ENCODE measurements at regions not wholly inside any gene's neighbourhood (a gene's known extent, or its start where the extent isn't known, plus 50 kb on each side); places are given as distances from the start of the nearest gene placed in this dataset.

GRCh38 chr6:166806962-166807757 is 149.2 kb downstream of the RNASET2 start:
- TF ChIP-seq, protein P1, sequence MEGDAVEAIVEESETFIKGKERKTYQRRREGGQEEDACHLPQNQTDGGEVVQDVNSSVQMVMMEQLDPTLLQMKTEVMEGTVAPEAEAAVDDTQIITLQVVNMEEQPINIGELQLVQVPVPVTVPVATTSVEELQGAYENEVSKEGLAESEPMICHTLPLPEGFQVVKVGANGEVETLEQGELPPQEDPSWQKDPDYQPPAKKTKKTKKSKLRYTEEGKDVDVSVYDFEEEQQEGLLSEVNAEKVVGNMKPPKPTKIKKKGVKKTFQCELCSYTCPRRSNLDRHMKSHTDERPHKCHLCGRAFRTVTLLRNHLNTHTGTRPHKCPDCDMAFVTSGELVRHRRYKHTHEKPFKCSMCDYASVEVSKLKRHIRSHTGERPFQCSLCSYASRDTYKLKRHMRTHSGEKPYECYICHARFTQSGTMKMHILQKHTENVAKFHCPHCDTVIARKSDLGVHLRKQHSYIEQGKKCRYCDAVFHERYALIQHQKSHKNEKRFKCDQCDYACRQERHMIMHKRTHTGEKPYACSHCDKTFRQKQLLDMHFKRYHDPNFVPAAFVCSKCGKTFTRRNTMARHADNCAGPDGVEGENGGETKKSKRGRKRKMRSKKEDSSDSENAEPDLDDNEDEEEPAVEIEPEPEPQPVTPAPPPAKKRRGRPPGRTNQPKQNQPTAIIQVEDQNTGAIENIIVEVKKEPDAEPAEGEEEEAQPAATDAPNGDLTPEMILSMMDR (IDR thresholded peaks at IDR 0.05) = no peak
- no peak for TF ChIP-seq POLR2A (IDR thresholded peaks at IDR 0.05)
- TF ChIP-seq EP300 (IDR thresholded peaks at IDR 0.05) = no peak
- no peak for TF ChIP-seq POLR2AphosphoS5 (IDR thresholded peaks at IDR 0.05)
